Stomach (tissue), 4 donors: ENCODE measurements at regions not wholly inside any gene's neighbourhood (a gene's known extent, or its start where the extent isn't known, plus 50 kb on each side); places are given as distances from the start of the nearest gene placed in this dataset.

Experiments
- POLR2AphosphoS5 ChIP-seq, 3 donors: sonication (generic); formaldehyde crosslinking; IDR thresholded peaks; one replicate each; pipeline ENCODE4 v1.6.1; 2016; ENCODE audit warnings: antibody characterized with exemption in 3 of 3
- TF ChIP-seq, protein P1 (sequence below), 7 experiments: fragments of 450-650 bp in 4 of 7; fragments of 200-600 bp in 3 of 7; sonication (generic) in 3 of 7; IDR thresholded peaks; one replicate each; pipeline ENCODE4 v1.5.1; 2016 to 2019; ENCODE audit warnings: antibody characterized with exemption in 7 of 7, control low read depth in 2 of 7, mild to moderate bottlenecking in 1 of 7

GRCh38 chr10:62617652-62618051 is 186.9 kb upstream of the ADO start:
- TF ChIP-seq, protein P1, sequence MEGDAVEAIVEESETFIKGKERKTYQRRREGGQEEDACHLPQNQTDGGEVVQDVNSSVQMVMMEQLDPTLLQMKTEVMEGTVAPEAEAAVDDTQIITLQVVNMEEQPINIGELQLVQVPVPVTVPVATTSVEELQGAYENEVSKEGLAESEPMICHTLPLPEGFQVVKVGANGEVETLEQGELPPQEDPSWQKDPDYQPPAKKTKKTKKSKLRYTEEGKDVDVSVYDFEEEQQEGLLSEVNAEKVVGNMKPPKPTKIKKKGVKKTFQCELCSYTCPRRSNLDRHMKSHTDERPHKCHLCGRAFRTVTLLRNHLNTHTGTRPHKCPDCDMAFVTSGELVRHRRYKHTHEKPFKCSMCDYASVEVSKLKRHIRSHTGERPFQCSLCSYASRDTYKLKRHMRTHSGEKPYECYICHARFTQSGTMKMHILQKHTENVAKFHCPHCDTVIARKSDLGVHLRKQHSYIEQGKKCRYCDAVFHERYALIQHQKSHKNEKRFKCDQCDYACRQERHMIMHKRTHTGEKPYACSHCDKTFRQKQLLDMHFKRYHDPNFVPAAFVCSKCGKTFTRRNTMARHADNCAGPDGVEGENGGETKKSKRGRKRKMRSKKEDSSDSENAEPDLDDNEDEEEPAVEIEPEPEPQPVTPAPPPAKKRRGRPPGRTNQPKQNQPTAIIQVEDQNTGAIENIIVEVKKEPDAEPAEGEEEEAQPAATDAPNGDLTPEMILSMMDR (IDR thresholded peaks at IDR 0.05): no peak
- no peak for TF ChIP-seq POLR2AphosphoS5 (IDR thresholded peaks at IDR 0.05)
